Medulla oblongata (tissue), 1 donor: ENCODE measurements at regions not wholly inside any gene's neighbourhood (a gene's known extent, or its start where the extent isn't known, plus 50 kb on each side); places are given as distances from the start of the nearest gene placed in this dataset.
"Not testable (repeated sequence)": the region's sequence is repeated elsewhere in the genome, so short reads cannot be mapped to it uniquely, and the experiment has no call there.

Experiments used
- DNase-seq: peaks from one replicate; pipeline ENCODE4 v3.0.0-alpha.2; 2015; ENCODE audit errors: extremely low spot score

DNA sequence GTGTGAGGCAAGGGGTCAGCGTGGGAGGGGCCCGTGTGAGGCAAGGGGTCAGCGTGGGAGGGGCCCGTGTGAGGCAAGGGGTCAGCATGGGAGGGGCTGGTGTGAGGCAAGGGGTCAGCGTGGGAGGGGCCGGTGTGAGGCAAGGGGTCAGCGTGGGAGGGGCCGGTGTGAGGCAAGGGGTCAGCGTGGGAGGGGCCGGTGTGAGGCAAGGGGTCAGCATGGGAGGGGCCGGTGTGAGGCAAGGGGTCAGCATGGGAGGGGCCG is 119.2 kb downstream of the SEPTIN14 start:
- not testable (repeated sequence) for DNase-seq

DNA sequence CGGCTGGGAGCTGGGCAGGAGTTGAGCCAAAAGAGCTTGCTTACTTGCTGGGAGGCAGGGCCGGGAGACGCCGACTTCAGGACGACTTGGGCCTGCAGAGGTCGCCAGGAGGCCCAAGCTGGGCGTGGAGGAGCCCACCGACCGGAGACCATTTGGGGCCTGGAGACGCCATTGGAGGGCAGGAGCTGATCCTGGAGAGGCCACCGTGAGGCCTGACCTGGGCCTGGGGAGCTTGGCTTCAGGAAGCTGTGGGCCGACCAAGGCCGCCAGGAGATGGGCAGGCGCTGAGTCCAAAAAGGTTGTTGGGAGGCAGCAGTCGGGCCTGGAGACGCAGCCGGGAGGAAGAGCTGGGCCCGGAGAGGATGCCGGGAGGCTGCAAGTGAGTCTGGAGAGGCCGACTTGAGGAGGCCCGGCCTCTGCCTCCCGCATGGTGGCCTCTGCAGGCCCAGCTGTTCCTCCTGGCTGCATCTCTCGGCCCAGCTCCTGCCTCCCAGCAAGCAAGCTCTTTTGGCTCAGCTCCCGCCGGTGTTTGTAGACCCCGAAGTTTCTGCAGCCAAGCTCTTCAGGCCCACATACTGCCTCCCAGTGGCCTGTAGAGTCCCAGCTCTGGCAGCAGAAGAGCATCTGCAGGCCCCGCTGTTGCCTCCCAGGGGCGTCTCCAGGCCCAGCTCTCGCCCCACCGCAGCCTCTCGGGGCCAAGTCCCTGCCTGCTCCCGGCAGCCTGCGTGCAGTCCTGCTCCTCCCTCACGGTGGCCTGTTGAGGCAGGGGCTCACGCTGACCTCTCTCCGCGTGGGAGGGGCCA is 119.7 kb downstream of the SEPTIN14 start:
- not testable (repeated sequence) for DNase-seq

- DNase-seq: not testable (repeated sequence)
Observed at GRCh38 chr7:55741721-55742631, 120.6 kb downstream of the SEPTIN14 start.

DNA sequence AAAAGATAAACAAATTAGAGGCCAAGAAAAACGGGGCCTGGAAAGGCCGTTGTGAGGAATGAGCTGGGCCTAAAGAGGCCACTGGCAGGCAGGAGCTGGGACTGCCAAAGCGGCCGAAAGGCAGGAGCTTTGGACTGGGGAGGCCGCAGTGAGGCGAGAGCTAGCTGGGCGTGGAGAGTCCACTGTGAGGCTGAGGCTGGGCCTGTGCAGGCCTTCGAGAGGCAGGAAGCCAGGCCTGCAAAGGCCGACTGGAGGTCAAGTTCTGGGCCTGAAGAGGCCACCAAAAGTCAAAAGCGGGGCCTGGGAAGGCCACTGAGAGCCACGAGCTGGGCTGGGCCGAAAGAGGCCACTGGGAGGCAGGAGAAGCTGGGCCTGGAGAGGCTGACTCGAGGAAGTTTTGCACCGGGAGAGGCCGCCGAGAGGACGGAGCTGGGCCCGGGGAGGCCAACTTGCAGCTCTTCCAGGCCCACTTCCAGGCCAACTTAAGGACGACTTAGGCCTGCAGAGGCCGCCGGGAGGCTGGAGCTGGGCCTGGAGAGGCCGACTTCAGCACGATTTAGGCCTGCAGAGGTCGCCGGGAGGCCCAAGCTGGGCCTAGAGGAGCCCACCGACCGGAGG is 121.8 kb downstream of the SEPTIN14 start:
- DNase-seq: not testable (repeated sequence)

DNA sequence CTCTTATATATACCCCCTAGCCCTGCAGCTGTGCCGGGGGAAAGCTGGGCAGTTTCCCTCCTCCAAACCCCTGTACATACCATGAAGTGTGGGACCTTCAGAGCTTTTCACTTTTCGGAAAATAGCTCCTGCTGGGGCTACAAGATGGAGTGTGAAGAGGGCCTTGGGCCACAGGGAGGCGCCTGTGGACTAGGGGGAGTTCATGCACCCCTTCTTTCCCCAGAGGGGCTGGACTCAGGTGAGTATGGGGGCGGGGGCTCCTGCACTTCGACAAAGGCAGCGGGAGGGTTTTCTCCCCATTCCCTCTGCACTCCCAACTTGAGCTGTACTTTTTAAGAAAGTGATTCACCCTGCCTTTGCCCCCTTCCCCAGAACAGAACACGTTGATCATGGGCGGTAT is 122.5 kb downstream of the SEPTIN14 start:
- not testable (repeated sequence) for DNase-seq

DNA sequence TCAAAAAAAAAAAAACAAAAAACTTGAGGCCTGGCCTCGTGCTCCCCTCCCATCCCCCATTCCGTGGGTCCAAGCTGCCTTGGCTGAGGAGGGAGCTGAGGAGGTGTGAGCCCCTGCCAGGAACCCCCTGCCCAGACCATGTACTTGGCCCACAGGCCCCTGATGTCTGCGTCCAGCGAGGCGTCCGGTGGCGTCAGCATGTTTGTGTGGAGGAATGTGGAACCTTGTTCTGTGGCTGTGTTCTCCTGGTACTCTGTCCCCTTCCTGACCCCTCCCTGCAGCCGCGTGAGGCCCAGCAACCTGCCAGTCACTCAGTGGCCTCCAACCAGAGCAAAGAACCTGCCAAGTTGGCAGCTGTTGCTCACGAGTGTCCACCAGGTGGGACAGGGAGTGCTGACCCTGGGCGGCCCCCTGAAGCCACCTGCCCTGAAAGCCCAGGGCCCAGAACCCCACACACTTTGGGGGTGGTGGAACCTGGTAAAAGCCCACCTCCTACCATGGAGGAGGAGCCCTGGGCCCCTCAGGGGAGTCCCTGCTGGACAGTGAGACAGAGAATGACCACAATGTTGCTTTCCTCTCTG is 125.8 kb downstream of the SEPTIN14 start:
- not testable (repeated sequence) for DNase-seq

- DNase-seq: no peak
Observed at GRCh38 chr7:55733241-55734140, 129.1 kb downstream of the SEPTIN14 start.

DNA sequence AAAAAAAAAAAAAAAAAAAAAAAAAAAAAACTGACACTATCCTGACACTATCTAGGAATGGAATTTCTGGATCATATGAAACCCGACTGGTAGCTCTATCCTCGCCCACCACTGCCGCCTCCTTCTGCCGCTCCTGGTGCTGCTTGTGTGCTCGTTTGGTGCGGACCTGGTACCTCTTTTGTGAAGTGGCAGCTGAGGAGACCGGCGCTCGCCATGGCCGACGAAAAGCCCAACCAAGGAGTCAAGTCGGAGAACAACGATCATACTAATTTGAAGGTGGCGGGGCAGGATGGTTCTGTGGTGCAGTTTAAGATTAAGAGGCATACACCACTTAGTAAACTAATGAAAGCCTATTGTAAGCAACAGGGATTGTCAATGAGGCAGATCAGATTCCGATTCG is 130.6 kb downstream of the SEPTIN14 start:
- DNase-seq: no peak

GRCh38 chr7:55730197-55730596 is 132.4 kb downstream of the SEPTIN14 start:
- DNase-seq: no peak

DNA sequence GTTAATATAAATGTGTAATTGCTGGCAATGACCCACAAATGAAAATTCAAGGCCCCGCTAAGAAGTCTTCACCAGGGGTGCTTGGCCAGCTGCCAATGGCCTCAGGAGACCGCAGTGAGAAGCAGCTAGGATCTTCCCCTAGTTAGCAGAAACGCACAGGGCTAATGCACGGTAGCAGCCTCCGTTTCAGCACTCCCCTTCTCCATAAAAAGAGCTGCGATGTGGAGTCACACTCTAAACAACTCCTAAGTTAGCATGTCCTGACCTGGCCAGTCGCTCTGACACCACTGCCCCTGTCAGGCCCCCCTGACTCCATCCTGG is 139.0 kb downstream of the SEPTIN14 start:
- no peak for DNase-seq

GRCh38 chr7:55722874-55723620 is 139.5 kb downstream of the SEPTIN14 start:
- not testable (repeated sequence) for DNase-seq

DNA sequence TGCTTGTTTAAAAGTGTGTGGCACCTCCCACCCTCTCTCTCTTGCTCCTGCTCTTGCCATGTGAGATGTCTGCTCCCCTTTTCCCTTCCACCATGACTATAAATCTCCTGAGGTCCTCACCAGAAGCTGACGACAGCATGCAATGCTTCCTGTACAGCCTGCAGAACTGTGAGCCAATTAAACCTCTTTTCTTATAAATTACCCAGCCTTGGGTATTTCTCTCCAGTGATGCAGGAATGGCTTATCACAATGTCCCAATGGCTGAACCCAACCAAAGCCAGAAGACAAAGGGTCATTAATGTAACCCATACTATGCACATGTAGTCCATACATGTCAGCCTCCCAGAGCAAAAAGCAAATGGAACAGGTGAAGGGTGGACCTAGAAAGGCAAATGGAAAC is 141.5 kb downstream of the SEPTIN14 start:
- DNase-seq: not testable (repeated sequence)

GRCh38 chr7:55715247-55715867 is 143.1 kb upstream of the VOPP1 start:
- DNase-seq: not testable (repeated sequence)

DNA sequence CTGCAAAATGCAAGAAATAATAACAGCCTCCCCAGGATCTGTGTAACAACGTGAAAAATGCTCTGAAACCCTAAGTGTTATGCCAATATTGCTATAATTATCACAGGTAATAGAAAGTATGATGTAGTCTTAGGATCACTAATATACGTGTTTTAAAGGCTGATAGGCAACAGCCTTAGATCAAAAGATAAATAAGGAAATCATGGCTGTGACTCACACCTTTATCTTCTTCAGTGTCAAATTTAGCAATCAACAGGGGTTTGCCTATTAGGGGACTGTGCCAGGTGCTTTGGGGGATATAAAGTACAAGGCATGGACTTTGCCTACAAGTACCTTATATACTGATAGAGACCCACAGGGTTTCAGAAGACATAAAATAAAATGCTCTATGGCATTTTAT is 142.1 kb upstream of the VOPP1 start:
- DNase-seq: not testable (repeated sequence)

DNA sequence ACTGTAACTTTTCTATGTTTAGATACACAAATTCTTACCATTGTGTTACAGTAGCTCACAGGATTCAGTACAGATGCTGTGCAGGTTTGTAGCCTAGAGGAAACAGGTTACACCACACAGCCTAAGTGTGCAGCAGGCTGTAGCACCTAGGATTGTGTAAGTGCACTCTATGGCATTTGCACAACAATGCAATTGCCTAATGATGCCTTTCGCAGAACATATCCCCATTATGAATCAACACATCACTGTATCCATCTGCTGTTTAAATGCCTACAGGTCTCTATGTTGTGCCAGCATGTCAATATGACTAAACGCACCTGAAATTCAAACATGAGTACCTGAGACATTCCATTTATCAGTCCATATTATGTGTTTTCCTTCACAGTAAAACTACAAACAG is 138.0 kb upstream of the VOPP1 start:
- not testable (repeated sequence) for DNase-seq

DNA sequence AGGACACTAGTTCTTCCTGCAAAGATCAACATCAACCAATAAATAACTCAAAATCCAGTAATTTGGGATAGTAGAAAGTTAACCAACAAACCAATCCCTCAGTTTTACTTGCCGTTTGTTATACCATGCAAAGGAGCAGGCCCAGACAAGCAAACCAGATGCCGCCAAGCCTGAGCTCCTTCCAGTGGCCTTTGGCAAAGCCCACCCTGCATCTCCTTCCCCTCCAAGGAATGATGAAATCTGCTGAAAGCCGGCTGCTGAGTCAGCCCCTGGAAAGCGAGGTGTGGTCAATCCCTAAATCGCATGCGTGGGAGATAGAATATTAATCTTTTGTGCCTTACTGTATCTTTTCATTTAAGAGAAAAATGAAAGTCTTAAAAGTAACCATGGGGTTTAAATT is 135.7 kb upstream of the VOPP1 start:
- DNase-seq: not testable (repeated sequence)

GRCh38 chr7:55707410-55707809 is 135.1 kb upstream of the VOPP1 start:
- not testable (repeated sequence) for DNase-seq

DNA sequence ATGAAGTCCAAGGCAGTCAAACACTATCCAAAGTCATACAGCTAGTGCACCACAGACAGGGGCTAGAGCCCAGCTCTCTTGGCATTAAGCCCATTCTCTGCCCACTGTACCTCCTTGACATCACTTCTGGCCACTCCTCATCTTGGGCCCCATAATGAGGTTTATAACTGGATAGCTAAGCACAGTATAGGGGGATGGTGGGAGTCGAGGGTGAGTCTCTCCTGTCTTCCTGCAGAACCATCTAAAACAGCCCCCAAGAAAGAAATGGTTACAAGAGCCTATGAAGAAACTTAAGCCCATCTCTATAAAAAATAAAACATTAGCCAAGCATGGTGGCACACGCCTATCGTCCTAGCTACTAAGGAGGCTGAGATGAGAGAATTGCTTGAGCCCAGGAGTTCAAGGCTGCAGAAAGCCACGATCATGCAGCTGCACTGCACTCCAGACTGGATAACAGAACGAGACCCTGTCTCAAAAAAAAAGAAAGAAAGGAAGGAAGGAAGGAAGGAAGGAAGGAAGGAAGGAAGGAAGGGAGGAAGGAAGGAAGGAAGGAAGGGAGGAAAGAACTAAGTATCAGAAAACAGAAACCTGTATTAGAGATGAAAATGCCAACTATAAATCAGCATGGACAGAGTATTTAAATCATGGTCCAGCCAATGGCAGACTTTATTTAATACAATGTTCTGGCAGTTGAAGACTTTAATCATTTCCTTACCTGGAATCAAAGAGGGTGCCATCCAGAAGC is 134.3 kb upstream of the VOPP1 start:
- DNase-seq: not testable (repeated sequence)

DNA sequence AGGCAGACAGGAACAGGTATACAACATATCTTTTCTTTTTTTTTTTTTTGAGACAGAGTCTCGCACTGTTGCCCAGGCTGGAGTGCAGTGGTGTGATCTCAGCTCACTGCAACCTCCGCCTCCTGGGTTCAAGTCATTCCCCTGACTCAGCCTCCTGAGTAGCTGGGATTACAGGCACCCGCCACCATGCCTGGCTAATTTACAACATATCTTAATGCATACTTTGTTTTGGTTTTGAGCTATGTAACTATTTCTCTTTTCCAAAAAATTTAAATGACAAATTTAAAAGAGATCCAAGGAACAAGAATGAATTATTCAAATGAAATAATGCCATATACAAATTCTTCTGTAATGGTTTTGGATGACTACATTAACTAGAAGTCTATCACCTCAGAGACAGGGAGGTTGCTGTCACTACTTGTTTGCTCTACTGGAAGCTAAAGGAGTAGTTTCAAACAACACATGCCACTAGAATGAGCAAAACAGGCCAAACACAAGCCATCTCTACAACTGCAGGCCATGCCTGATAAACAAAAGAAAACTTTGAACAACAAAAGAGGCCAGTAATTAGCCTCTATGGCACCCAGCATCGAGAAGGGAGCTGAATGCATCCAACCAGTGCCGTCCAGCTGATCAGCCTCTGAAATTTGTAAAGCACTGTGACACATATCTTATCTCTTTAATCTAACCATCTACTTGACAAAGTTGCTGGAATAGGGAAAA is 133.6 kb upstream of the VOPP1 start:
- DNase-seq: not testable (repeated sequence)
